T-helper 2 cell (primary cell): ENCODE measurements at regions not wholly inside any gene's neighbourhood (a gene's known extent, or its start where the extent isn't known, plus 50 kb on each side); places are given as distances from the start of the nearest gene placed in this dataset.

Source experiments
- DNase-seq, 5 experiments: peaks; one replicate each; pipeline versions ENCODE4 v3.0.0 to v3.0.0-alpha.2; 2012 to 2022

- DNase-seq, result no peak
These were observed 258.7 kb downstream of the SEC14L1 start for GRCh38 chr17:77399319-77399957.

GRCh38 chr17:77400445-77400870, 259.7 kb downstream of the SEC14L1 start:
- DNase-seq, result peak; percentile 48 to 81 (median 70)

- no peak for DNase-seq
These were observed 261.5 kb downstream of the SEC14L1 start for GRCh38 chr17:77402159-77402731.

- DNase-seq, result no peak
These were observed 263.1 kb downstream of the SEC14L1 start for GRCh38 chr17:77403854-77404253.

GRCh38 chr17:77404812-77405581, 264.2 kb downstream of the SEC14L1 start:
- peak; percentile 47 to 96 (median 72) for DNase-seq

GRCh38 chr17:77405867-77406732, 265.3 kb downstream of the SEC14L1 start:
- DNase-seq, result peak in 1 of 5 experiments; percentile 46

GRCh38 chr17:77407321-77408277, 266.8 kb downstream of the SEC14L1 start:
- no peak for DNase-seq

GRCh38 chr17:77408284-77408683, 267.5 kb downstream of the SEC14L1 start:
- DNase-seq, result no peak

- peak in 2 of 5 experiments; percentile 72 to 87 for DNase-seq
These were observed 268.8 kb downstream of the SEC14L1 start for GRCh38 chr17:77409282-77410161.

- no peak for DNase-seq
These were observed 269.7 kb downstream of the SEC14L1 start for GRCh38 chr17:77410470-77410869.

- no peak for DNase-seq
These were observed 274.1 kb downstream of the SEC14L1 start for GRCh38 chr17:77414811-77415400.

GRCh38 chr17:77416105-77416713, 275.4 kb downstream of the SEC14L1 start:
- no peak for DNase-seq

GRCh38 chr17:77417575-77417974, 276.8 kb downstream of the SEC14L1 start:
- no peak for DNase-seq

GRCh38 chr17:77418609-77419008, 277.8 kb downstream of the SEC14L1 start:
- no peak for DNase-seq

GRCh38 chr17:77419095-77419494, 278.3 kb downstream of the SEC14L1 start:
- DNase-seq, result no peak

- no peak for DNase-seq
These were observed 278.9 kb downstream of the SEC14L1 start for GRCh38 chr17:77419547-77420094.

- no peak for DNase-seq
These were observed 279.5 kb downstream of the SEC14L1 start for GRCh38 chr17:77420095-77420803.

GRCh38 chr17:77420804-77421629, 280.2 kb downstream of the SEC14L1 start:
- peak in 3 of 5 experiments; percentile 43 to 79 (median 52) for DNase-seq
